ENCODE measurements at regions not wholly inside any gene's neighbourhood (a gene's known extent, or its start where the extent isn't known, plus 50 kb on each side); places are given as distances from the start of the nearest gene placed in this dataset.

DNA sequence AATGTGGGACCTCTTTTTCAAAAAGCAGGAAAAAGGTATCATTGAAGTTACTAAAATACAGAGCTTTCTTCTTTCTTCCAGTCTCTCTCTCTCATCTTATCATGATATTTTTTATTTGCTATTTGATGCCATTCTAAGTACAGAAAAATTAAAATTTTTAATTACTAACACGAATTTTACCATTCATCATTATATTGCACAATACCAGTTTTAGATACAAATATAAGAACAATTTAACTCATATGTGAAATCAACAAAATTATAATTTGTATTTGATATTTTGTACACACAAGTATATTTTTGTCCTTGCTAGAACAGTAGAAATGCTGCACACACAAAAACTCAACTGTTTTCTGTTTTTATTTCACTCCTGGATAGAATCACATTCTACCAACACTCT lies 112.2 kb downstream of the OAT start:
- no CpG with 5 or more reads among the region's 1 CpG for WGBS (ENCODE audit: extremely low coverage, insufficient read length, low lambda C conversion rate)
- no peak overlapping the region for H3K56ac ChIP-seq (ENCODE audit: insufficient read length, low read depth, low read length)
- no peak overlapping the region for H2BK20ac ChIP-seq (ENCODE audit: low read depth, low read length, poor library complexity, severe bottlenecking)
- no peak overlapping the region for H3K14ac ChIP-seq (ENCODE audit: insufficient read depth, low read length)
- H3K27me3 ChIP-seq (ENCODE audit: insufficient read depth, low read length), result no peaks in the 10 kb centered on the region; the same call in 1 of the 2 replicates
- no peak overlapping the region for H2BK5ac ChIP-seq (ENCODE audit: insufficient read length, low read length)
- no peak overlapping the region for H3K9ac ChIP-seq (ENCODE audit: extremely low read depth, insufficient read length, low read length)
- TF ChIP-seq, protein P1, sequence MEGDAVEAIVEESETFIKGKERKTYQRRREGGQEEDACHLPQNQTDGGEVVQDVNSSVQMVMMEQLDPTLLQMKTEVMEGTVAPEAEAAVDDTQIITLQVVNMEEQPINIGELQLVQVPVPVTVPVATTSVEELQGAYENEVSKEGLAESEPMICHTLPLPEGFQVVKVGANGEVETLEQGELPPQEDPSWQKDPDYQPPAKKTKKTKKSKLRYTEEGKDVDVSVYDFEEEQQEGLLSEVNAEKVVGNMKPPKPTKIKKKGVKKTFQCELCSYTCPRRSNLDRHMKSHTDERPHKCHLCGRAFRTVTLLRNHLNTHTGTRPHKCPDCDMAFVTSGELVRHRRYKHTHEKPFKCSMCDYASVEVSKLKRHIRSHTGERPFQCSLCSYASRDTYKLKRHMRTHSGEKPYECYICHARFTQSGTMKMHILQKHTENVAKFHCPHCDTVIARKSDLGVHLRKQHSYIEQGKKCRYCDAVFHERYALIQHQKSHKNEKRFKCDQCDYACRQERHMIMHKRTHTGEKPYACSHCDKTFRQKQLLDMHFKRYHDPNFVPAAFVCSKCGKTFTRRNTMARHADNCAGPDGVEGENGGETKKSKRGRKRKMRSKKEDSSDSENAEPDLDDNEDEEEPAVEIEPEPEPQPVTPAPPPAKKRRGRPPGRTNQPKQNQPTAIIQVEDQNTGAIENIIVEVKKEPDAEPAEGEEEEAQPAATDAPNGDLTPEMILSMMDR (conservative IDR thresholded peaks at IDR 0.05), result no peak
- H3K9me3 Mint-ChIP-seq, result peaks cover 0 to 5% of the 10 kb centered on the region in 2 experiments; a peak in 3 of 5 replicates
- H2BK12ac ChIP-seq (ENCODE audit: insufficient read length, low read depth, low read length), result no peak overlapping the region
- H2AFZ ChIP-seq (ENCODE audit: low read length), result no peak overlapping the region
- H4K5ac ChIP-seq (ENCODE audit: insufficient read length, low read depth, low read length), result no peak overlapping the region
- H4K8ac ChIP-seq (replicated peaks; ENCODE audit: insufficient read length, low read depth, low read length), result no peak overlapping the region
- H3K79me1 ChIP-seq (ENCODE audit: insufficient read depth, low read depth, low read length, poor library complexity, severe bottlenecking), result no peaks in the 10 kb centered on the region
- H3K18ac ChIP-seq (ENCODE audit: insufficient read length, low read depth, low read length), result no peak overlapping the region
- H3T11ph ChIP-seq (ENCODE audit: low read length), result no peak overlapping the region
- no peaks in the 10 kb centered on the region for H3K9me3 ChIP-seq (ENCODE audit: control insufficient read depth, low read depth, low read length)
- H4K20me1 ChIP-seq (ENCODE audit: control insufficient read depth, insufficient read depth, insufficient read length), result no peaks in the 10 kb centered on the region
- no peaks in the 10 kb centered on the region for H3K4me1 Mint-ChIP-seq
- no peak overlapping the region for H3K4ac ChIP-seq (ENCODE audit: low read depth, low read length)
- H3K36me3 Mint-ChIP-seq (ENCODE audit: insufficient read depth in 1 of 3, low read depth in 3 of 3), result no peaks in the 10 kb centered on the region
- no peak overlapping the region for H3K27ac Mint-ChIP-seq
- no peak overlapping the region for H3K4me2 ChIP-seq (ENCODE audit: insufficient read depth, insufficient read length, low read length)
- no peak overlapping the region for H3K4me3 Mint-ChIP-seq
- no peak for DNase-seq
- H2BK120ac ChIP-seq (ENCODE audit: low read depth, low read length, poor library complexity, severe bottlenecking), result no peak overlapping the region
- H4K91ac ChIP-seq (ENCODE audit: insufficient read length, low read depth, low read length), result no peak overlapping the region
- no peaks in the 10 kb centered on the region for H3K4me1 ChIP-seq (ENCODE audit: insufficient read depth, low read length)
- no peak overlapping the region for H3K27ac ChIP-seq (ENCODE audit: insufficient read length, low read depth, low read length)
- no peak overlapping the region for H2AK5ac ChIP-seq (ENCODE audit: insufficient read length, low read length)
- H2BK15ac ChIP-seq (ENCODE audit: low read depth, low read length), result no peak overlapping the region
- H3K23me2 ChIP-seq (ENCODE audit: insufficient read length, low read depth, low read length, poor library complexity, severe bottlenecking), result no peaks in the 10 kb centered on the region
- H3K23ac ChIP-seq (ENCODE audit: insufficient read length, low read depth, low read length), result no peak overlapping the region
- no peaks in the 10 kb centered on the region for H3K79me2 ChIP-seq (ENCODE audit: insufficient read depth, low read length)
- H3K27me3 Mint-ChIP-seq (ENCODE audit: low read depth), result peaks cover 3% of the 10 kb centered on the region
